Endodermal cell (in vitro differentiated cells): ENCODE measurements at regions not wholly inside any gene's neighbourhood (a gene's known extent, or its start where the extent isn't known, plus 50 kb on each side); places are given as distances from the start of the nearest gene placed in this dataset.

Experiments used
- DNase-seq: peaks from one replicate; pipeline ENCODE4 v3.0.0-alpha.2; 2017
- H3K27ac ChIP-seq: 2 replicates; pipeline ENCODE4 v1.5.1; 2013; ENCODE audit warnings: mild to moderate bottlenecking, low read depth, low read length, moderate library complexity
- H3K27me3 ChIP-seq: 2 replicates; pipeline ENCODE4 v1.6.1; 2013; ENCODE audit warnings: mild to moderate bottlenecking, low read length, moderate library complexity; ENCODE audit not compliant: insufficient read depth, control insufficient read depth, poor library complexity, severe bottlenecking
- H3K36me3 ChIP-seq: 2 replicates; pipeline ENCODE4 v1.7.0; 2013; ENCODE audit warnings: mild to moderate bottlenecking, low read length, moderate library complexity; ENCODE audit not compliant: control insufficient read depth, insufficient read depth
- H3K4me1 ChIP-seq: one replicate; pipeline ENCODE4 v1.7.0; 2013; ENCODE audit warnings: low read length; ENCODE audit not compliant: control insufficient read depth, insufficient read depth
- H3K4me3 ChIP-seq: 2 replicates; pipeline ENCODE4 v1.5.1; 2013; ENCODE audit warnings: mild to moderate bottlenecking, low read length, moderate library complexity
- H3K9ac ChIP-seq: 2 replicates; pipeline ENCODE4 v1.6.1; 2013; ENCODE audit warnings: mild to moderate bottlenecking, low read length, moderate library complexity; ENCODE audit not compliant: poor library complexity, severe bottlenecking; ENCODE audit errors: extremely low read depth
- H3K9me3 ChIP-seq: 2 replicates; pipeline ENCODE4 v1.6.1; 2013; ENCODE audit warnings: mild to moderate bottlenecking, low read length, moderate library complexity; ENCODE audit not compliant: control insufficient read depth
- H3K27ac Mint-ChIP-seq: 2 replicates; pipeline ENCODE4 v1.8.0; 2020; ENCODE audit warnings: mixed read lengths
- H3K27me3 Mint-ChIP-seq: 2 replicates; pipeline ENCODE4 v1.8.0; 2021; ENCODE audit warnings: mild to moderate bottlenecking, mixed read lengths; ENCODE audit not compliant: insufficient read depth
- H3K36me3 Mint-ChIP-seq: 2 replicates; pipeline ENCODE4 v1.8.0; 2020; ENCODE audit warnings: low read depth, mixed read lengths
- H3K4me1 Mint-ChIP-seq: 2 replicates; pipeline ENCODE4 v1.8.0; 2020; ENCODE audit warnings: mixed read lengths
- H3K4me3 Mint-ChIP-seq: 2 replicates; pipeline ENCODE4 v1.8.0; 2020; ENCODE audit warnings: mild to moderate bottlenecking, moderate library complexity, mixed read lengths
- H3K9me3 Mint-ChIP-seq: 2 replicates; pipeline ENCODE4 v1.8.0; 2020; ENCODE audit warnings: mild to moderate bottlenecking, mixed read lengths
- WGBS, 2 experiments: methylation state at CpG; one replicate each; pipeline versions ENCODE4 v1.1.5 to v1.1.7; 2013; ENCODE audit warnings: missing lambda C conversion rate in 2 of 2, mixed read lengths in 1 of 2; ENCODE audit not compliant: insufficient coverage in 1 of 2, insufficient read length in 1 of 2; 5-methylcytosine and 5-hydroxymethylcytosine counted together
- TF ChIP-seq, protein P1 (sequence below): fragments of 200-600 bp; sonication (generic); conservative IDR thresholded peaks from 2 replicates; pipeline ENCODE4 v1.5.0; 2021; ENCODE audit warnings: antibody characterized with exemption, mild to moderate bottlenecking

- peaks cover 3% of the 10 kb centered on the region for H3K9me3 Mint-ChIP-seq
- Histone ChIP-seq H3K9me3 (no peaks in the 10 kb centered on the region), H3K36me3 (no peaks in the 10 kb centered on the region), H3K9ac (no peak overlapping the region), H3K4me3 (peak overlapping the region; percentile 2), H3K27ac (no peak overlapping the region), H3K4me1 (peaks cover 36% of the 10 kb centered on the region), H3K27me3 (no peaks in the 10 kb centered on the region)
- H3K27me3 Mint-ChIP-seq: peaks cover 47% of the 10 kb centered on the region
- H3K36me3 Mint-ChIP-seq: peaks cover 5% of the 10 kb centered on the region
- no peak overlapping the region for H3K4me3 Mint-ChIP-seq
- no peak for DNase-seq
- TF ChIP-seq, protein P1, sequence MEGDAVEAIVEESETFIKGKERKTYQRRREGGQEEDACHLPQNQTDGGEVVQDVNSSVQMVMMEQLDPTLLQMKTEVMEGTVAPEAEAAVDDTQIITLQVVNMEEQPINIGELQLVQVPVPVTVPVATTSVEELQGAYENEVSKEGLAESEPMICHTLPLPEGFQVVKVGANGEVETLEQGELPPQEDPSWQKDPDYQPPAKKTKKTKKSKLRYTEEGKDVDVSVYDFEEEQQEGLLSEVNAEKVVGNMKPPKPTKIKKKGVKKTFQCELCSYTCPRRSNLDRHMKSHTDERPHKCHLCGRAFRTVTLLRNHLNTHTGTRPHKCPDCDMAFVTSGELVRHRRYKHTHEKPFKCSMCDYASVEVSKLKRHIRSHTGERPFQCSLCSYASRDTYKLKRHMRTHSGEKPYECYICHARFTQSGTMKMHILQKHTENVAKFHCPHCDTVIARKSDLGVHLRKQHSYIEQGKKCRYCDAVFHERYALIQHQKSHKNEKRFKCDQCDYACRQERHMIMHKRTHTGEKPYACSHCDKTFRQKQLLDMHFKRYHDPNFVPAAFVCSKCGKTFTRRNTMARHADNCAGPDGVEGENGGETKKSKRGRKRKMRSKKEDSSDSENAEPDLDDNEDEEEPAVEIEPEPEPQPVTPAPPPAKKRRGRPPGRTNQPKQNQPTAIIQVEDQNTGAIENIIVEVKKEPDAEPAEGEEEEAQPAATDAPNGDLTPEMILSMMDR: no peak
- H3K27ac Mint-ChIP-seq: no peak overlapping the region
- 97 to 100% methylated on average over 2 of the region's 2 CpGs for WGBS, 2 experiments
- H3K4me1 Mint-ChIP-seq: peaks cover 62% of the 10 kb centered on the region
Observed at GRCh38 chr16:51239196-51239595, 88.1 kb upstream of the SALL1 start.

- Histone ChIP-seq H3K4me3 (no peak overlapping the region), H3K36me3 (no peaks in the 10 kb centered on the region), H3K27ac (no peak overlapping the region), H3K9ac (no peak overlapping the region), H3K27me3 (no peaks in the 10 kb centered on the region), H3K4me1 (peaks cover 33% of the 10 kb centered on the region), H3K9me3 (no peaks in the 10 kb centered on the region)
- Mint-ChIP-seq H3K27ac (peak overlapping the region; percentile 85), H3K4me1 (peaks cover 55% of the 10 kb centered on the region), H3K36me3 (peaks cover 5% of the 10 kb centered on the region), H3K27me3 (peaks cover 51% of the 10 kb centered on the region), H3K4me3 (peak overlapping the region; percentile 20), H3K9me3 (peaks cover 3% of the 10 kb centered on the region)
- TF ChIP-seq, protein P1: no peak
- 11 to 71% methylated on average over 1 to 6 of the region's 6 CpGs for WGBS, 2 experiments
- peak; percentile 77 for DNase-seq
Observed at GRCh38 chr16:51237861-51238378, 86.8 kb upstream of the SALL1 start.

GRCh38 chr16:51237207-51237606 lies 86.1 kb upstream of the SALL1 start:
- Mint-ChIP-seq H3K9me3 (peaks cover 3% of the 10 kb centered on the region), H3K27me3 (peaks cover 50% of the 10 kb centered on the region), H3K4me3 (no peak overlapping the region), H3K4me1 (peaks cover 50% of the 10 kb centered on the region), H3K36me3 (peaks cover 5% of the 10 kb centered on the region), H3K27ac (peak overlapping the region; percentile 62)
- TF ChIP-seq, protein P1: no peak
- Histone ChIP-seq H3K36me3 (no peaks in the 10 kb centered on the region), H3K4me1 (peaks cover 29% of the 10 kb centered on the region), H3K4me3 (no peak overlapping the region), H3K27ac (no peak overlapping the region), H3K27me3 (no peaks in the 10 kb centered on the region), H3K9ac (no peak overlapping the region), H3K9me3 (no peaks in the 10 kb centered on the region)
- peak; percentile 60 for DNase-seq
- 60 to 82% methylated on average over 1 to 2 of the region's 2 CpGs for WGBS, 2 experiments
